Panc1 (cell line): ENCODE measurements at regions not wholly inside any gene's neighbourhood (a gene's known extent, or its start where the extent isn't known, plus 50 kb on each side); places are given as distances from the start of the nearest gene placed in this dataset.
"Not testable (repeated sequence)": the region's sequence is repeated elsewhere in the genome, so short reads cannot be mapped to it uniquely, and the experiment has no call there.

Source experiments
- CTCF ChIP-seq: fragments of 450-650 bp; IDR thresholded peaks from 2 replicates; pipeline ENCODE4 v1.5.1; 2017; ENCODE audit warnings: mild to moderate bottlenecking
- POLR2AphosphoS5 ChIP-seq: IDR thresholded peaks from 2 replicates; pipeline ENCODE4 v1.6.1; 2012; ENCODE audit warnings: mild to moderate bottlenecking, low read depth, low read length, moderate library complexity

GRCh38 chr17:30686538-30687479, 137.7 kb downstream of the CRLF3 start:
- TF ChIP-seq CTCF, POLR2AphosphoS5: not testable (repeated sequence)
